Stimulated activated CD4-positive, alpha-beta T cell treated with anti-CD3 and anti-CD28 coated beads, Interleukin-1b, Interleukin-23, amount 100 ng/mL, for 4 hours (primary cell): ENCODE measurements at regions not wholly inside any gene's neighbourhood (a gene's known extent, or its start where the extent isn't known, plus 50 kb on each side); places are given as distances from the start of the nearest gene placed in this dataset.

Experiments used
- DNase-seq, 2 donors: peaks; one replicate each; pipeline ENCODE4 v3.0.0-alpha.2; 2020; ENCODE audit warnings: low read depth in 2 of 2

DNA sequence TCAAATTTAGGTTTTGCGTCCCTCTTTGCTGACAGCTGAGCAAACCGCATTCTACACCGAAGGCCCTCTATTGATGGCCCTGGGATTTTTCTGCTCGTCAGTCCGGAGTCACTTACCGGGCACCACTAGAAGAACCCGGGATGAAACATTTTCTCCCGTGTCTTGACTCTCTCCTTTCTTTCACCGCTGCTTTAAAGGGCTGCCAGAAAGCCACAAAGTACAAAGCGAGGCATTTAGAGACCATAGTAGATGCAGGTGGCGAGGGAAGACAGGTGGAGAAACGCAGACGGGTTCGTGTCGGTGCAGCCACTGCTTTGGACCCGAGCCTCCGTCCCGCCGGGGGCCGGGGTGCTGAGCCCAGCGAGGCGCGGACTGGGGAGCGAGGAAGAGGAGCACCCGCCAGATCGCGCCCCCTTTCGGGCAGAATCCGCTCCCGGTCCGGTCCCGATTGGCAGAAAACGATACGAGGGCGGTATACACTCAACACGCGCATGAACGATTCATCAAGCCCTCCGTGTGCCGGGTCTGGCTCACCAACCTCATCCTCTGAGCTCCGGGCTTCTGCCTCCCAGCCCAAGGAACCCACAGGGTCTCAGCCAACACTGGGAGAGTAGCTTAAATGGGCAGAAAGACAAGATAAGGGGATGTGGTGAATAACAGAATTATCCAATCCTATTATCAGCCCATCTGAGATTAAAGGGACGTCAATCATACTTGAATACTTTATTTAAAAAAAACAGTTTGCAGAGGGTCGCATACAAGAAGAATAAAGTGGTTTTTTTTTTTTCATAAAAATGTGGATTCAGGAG is 84.9 kb downstream of the TRIM27 start:
- peak; percentile 79 to 88 for DNase-seq

DNA sequence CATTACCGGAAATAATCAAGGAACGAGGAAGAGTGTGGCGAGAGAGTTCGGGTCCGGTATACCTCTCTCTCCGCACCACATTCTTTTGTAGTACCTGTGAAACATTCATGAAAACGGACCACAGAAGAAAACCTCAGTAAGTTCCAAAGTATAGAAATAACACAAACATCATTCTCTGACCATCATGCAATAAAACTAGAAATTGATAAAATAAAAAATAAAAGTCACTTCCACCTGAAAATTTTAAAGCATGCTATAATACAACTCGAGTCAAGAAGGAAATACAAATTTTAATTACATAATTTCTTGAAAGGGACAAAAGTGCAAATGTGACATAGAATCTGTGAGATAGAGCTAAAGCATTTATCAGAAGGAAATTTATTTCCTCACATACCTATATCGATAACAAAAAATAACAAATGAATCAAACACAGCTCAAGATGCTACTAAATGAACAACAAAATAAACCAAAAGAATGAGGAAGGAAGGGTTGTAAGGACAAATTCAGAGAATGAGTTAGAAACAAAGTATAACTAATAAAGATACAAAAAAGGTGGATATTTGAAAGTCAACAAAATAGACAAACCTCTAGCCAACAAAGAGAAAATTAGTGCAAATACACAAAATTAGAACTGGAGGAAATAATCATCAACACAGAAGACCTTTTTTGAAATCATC is 84.2 kb downstream of the TRIM27 start:
- no peak for DNase-seq

DNA sequence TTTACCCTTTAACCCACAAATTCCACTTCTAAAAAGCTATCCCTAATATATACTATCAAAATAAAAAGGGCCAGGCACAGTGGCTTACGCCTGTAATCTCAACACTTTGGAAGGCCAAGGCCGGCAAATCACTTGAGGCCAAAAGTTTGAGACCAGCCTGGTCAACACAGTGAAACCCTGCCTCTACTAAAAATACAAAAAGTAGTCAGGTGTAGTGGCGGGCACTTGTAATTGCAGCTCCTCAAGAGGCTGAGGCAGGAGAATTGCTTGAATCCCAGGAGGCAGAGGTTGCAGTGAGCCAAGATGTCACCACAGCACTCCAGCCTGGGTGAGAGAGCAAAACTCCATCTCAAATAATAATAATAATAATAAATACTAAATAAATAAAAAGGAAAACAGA is 82.5 kb downstream of the TRIM27 start:
- DNase-seq = no peak

DNA sequence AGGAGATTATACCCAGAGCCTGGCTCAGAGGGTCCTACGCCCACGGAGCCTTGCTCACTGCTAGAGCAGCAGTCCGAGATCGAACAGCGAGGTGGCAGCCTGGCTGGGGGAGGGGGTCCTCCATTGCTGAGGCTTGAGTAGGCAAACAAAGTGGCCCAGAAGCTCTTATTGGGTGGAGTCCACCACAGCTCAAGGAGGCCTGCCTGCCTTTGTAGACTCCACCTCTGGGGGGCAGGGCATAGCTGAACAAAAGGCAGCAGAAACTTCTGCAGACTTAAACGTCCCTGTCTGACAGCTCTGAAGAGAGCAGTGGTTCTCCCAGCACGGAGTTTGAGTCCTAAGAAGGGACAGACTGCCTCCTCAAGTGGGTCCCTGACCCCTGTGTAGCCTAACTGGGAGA is 75.0 kb downstream of the TRIM27 start:
- peak; percentile 18 to 23 for DNase-seq
